Tibial nerve (tissue), 4 donors: ENCODE measurements at regions not wholly inside any gene's neighbourhood (a gene's known extent, or its start where the extent isn't known, plus 50 kb on each side); places are given as distances from the start of the nearest gene placed in this dataset.

Experiments
- EP300 ChIP-seq, 2 donors: sonication (generic); formaldehyde crosslinking; IDR thresholded peaks; one replicate each; pipeline ENCODE4 v1.6.1; 2017; ENCODE audit warnings: antibody characterized with exemption in 2 of 2, mild to moderate bottlenecking in 1 of 2
- POLR2A ChIP-seq, 2 donors: fragments of 450-650 bp; IDR thresholded peaks; one replicate each; pipeline ENCODE4 v1.6.1; 2017; ENCODE audit warnings: antibody characterized with exemption in 2 of 2, mild to moderate bottlenecking in 2 of 2, moderate library complexity in 2 of 2
- TF ChIP-seq, protein P1 (sequence below), 5 experiments: fragments of 200-600 bp in 3 of 5; fragments of 450-650 bp in 2 of 5; sonication (generic) in 3 of 5; IDR thresholded peaks; one replicate each; pipeline ENCODE4 v1.5.1; 2016 to 2019; ENCODE audit warnings: antibody characterized with exemption in 5 of 5, mild to moderate bottlenecking in 3 of 5, moderate library complexity in 2 of 5

GRCh38 chr12:63018273-63018672, 83.3 kb upstream of the PPM1H start:
- TF ChIP-seq, protein P1, sequence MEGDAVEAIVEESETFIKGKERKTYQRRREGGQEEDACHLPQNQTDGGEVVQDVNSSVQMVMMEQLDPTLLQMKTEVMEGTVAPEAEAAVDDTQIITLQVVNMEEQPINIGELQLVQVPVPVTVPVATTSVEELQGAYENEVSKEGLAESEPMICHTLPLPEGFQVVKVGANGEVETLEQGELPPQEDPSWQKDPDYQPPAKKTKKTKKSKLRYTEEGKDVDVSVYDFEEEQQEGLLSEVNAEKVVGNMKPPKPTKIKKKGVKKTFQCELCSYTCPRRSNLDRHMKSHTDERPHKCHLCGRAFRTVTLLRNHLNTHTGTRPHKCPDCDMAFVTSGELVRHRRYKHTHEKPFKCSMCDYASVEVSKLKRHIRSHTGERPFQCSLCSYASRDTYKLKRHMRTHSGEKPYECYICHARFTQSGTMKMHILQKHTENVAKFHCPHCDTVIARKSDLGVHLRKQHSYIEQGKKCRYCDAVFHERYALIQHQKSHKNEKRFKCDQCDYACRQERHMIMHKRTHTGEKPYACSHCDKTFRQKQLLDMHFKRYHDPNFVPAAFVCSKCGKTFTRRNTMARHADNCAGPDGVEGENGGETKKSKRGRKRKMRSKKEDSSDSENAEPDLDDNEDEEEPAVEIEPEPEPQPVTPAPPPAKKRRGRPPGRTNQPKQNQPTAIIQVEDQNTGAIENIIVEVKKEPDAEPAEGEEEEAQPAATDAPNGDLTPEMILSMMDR (IDR thresholded peaks at IDR 0.05) = no peak
- no peak for TF ChIP-seq EP300 (IDR thresholded peaks at IDR 0.05)
- TF ChIP-seq POLR2A (IDR thresholded peaks at IDR 0.05) = no peak
